GM18517 (cell line): ENCODE measurements at regions not wholly inside any gene's neighbourhood (a gene's known extent, or its start where the extent isn't known, plus 50 kb on each side); places are given as distances from the start of the nearest gene placed in this dataset.

Experiments
- ATAC-seq: cut with Tn5 transposase; IDR thresholded peaks from one replicate; pipeline ENCODE4 v1.9.1; 2021; ENCODE audit warnings: mild to moderate bottlenecking, moderate library complexity; ENCODE audit not compliant: unreplicated experiment

- no peak for ATAC-seq
Observed at GRCh38 chr16:17617021-17617552, 146.3 kb upstream of the XYLT1 start.

DNA sequence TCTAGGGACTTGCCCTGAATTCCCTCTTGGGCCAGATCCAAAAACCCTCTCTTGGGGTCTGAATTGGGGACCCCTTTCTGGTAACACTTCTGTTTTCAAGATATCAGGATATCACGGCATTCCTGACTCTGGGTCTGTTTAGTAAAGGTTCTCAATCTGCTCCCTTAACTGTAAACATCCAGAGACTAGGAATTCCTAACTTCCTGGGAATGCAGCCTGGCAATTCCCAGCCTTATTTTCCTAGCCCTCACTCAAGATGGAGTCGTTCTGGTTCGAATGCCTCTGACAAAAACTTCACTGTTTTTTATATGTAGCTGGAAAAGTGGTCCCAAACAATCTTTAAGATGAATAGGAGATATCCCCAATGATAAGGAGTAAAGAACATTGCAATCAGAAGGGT lies 141.6 kb upstream of the XYLT1 start:
- ATAC-seq, result no peak

GRCh38 chr16:17607609-17608008 lies 136.8 kb upstream of the XYLT1 start:
- ATAC-seq, result no peak

GRCh38 chr16:17607075-17607509 lies 136.3 kb upstream of the XYLT1 start:
- ATAC-seq, result no peak

DNA sequence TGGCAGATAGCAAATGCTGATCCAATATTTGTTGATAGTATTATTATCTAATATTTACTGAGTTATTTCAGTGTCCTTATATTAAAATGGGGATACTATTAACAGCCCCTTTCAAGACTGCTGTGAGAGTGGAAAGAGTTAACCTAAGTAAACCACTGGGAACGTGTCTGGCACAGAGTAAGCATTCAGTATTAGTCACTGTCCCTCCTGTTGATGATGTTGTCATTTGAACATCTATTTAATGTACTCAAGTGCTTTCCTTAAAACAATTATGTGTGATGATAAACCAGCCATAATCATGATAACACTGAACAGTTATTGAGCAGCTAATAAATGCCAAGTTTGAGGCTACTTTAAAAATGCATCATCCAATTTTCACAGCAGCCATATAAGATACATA lies 135.7 kb upstream of the XYLT1 start:
- ATAC-seq, result no peak

DNA sequence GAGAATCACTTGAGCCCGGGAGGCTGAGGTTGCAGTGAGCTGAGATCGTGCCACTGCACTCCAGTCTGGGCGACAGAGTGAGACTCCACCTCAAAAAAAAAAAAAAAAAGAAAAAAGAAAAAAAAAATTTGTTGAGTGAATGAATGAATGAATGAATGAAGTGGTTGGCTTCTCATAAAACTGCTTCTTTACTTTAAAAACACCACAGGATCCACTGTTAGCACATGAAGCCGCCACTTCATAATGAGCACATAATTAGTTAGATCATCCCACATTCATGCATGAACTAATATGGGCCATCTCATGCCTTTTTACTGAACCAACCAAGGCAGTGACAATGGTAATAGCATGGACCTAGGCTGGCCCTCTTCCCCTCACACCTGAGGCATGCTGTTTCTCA lies 135.0 kb upstream of the XYLT1 start:
- ATAC-seq, result no peak

- ATAC-seq, result no peak
Observed at GRCh38 chr16:17603626-17604025, 132.9 kb upstream of the XYLT1 start.

- ATAC-seq, result no peak
Observed at GRCh38 chr16:17602678-17603077, 131.9 kb upstream of the XYLT1 start.

- no peak for ATAC-seq
Observed at GRCh38 chr16:17598968-17599367, 128.2 kb upstream of the XYLT1 start.

- ATAC-seq, result no peak
Observed at GRCh38 chr16:17591655-17592405, 121.1 kb upstream of the XYLT1 start.

DNA sequence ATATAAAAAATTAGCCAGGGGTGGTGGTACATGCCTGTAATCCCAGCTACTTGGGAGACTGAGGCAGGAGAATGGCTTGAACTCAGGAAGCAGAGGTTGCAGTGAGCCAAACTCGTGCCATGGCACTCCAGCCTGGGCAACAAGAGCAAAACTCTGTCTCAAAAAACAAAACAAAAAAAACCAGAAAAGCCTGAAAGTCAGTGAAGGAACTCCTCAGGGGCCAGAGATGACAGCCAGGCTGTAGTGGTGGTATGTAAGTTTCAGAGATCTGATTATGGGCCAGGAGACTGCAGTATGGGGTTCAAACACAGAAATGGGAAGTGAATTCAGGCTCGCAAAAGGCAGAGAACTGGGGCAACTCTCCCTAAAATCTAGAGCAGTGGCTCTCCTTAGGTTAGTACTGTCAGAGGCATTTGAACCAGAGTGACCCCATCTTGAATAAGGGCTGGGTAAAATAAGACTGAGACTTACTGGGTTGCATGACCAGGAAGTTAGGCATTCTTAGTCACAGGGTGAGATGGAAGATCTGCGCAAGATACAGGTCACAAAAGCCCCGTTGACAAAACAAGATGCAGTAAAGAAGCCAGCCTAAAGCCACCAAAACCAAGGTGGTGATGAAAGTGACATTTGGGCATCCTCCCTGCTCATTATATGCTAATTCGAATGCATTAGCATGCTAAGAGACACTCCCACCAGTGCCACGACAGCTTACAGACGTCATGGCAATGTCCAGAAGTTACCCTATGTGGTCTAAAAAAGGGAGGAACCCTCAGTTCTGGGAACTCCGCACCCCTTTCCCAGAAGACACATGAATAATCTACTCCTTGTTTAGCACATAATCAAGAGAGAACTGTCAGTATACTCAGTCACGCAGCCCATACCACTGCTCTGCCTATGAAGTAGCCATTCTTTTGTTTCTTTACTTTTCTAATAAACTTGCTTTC lies 120.2 kb upstream of the XYLT1 start:
- no peak for ATAC-seq

DNA sequence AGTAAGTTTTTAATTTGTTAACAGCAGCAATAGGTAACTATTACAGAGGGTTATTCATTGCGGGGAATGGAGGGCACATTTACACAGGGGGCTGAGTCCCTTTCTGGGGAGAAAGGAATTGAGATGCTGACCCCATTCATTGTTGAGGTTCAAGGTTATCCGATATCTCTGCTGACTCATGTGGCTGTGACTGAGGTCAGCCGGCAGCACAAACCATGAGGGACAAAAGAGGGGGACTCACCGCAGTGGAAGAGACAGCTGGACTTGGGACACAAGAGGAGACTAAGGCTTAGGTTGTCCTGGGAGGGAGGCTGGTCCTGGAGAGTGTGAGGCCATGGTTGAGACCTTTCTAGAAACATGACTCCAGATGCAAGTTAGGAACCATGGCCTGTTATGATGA lies 119.1 kb upstream of the XYLT1 start:
- ATAC-seq, result no peak

GRCh38 chr16:17585449-17586074 lies 114.8 kb upstream of the XYLT1 start:
- ATAC-seq, result no peak

DNA sequence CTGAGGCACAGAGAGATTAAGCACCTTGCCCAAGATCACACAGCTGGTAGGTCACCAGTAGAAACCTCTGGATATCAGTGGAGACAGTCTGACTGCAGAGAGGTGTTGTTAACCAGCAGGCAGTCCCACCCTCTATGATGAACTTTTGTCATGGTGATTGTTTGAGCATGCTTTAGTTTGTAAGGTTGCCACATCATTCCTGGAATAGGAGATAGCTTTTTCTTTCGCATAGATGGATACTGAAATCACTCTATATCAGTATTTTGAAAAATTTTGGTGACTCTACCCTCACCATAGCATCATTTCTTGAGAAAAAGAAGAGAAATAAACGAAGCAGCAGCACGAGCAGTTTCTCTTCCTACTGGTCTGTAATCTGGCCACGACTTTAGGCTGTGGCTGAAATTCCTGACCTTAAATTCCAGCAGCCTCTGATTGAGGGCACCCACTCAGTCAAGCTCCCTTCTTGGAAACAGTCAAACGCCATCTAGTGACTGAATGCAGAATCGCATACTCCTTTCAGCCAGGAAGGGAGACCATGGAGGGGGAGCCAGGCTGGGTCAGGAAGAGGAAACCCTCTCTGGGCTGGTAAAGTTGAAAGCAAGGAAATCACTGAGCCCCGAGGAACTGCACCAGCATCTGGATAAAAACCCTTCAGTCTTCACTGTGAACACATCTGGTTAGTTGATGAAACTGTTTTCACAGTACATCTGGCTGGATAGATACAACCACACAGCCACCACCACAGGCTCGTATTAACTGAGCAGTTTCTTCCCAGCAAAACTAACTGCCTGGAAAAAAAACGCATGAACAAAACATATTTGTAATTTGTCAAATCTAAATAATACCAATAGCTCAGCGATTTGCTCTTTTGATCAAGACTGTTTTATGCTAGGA lies 108.5 kb upstream of the XYLT1 start:
- no peak for ATAC-seq

DNA sequence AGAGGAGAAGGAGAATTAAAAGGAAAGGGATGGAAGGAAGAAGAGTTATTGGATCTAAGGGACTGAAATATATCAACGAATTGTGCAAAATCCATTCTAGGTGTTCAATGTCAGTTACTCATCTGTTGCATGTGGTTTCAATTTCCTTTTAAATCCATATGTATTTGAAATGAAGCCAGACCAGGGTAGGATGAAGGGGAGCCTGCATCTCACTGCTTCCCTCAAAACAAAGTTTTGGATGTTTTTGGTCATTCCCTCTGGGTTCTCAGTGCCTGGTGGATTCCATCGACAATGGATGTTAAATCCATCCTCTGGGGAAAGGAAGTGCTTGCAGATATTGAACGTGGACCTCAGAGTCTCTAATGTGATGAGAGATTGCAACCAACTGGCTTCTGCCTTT lies 103.5 kb upstream of the XYLT1 start:
- ATAC-seq, result no peak

- ATAC-seq, result no peak
Observed at GRCh38 chr16:17572145-17572544, 101.4 kb upstream of the XYLT1 start.

DNA sequence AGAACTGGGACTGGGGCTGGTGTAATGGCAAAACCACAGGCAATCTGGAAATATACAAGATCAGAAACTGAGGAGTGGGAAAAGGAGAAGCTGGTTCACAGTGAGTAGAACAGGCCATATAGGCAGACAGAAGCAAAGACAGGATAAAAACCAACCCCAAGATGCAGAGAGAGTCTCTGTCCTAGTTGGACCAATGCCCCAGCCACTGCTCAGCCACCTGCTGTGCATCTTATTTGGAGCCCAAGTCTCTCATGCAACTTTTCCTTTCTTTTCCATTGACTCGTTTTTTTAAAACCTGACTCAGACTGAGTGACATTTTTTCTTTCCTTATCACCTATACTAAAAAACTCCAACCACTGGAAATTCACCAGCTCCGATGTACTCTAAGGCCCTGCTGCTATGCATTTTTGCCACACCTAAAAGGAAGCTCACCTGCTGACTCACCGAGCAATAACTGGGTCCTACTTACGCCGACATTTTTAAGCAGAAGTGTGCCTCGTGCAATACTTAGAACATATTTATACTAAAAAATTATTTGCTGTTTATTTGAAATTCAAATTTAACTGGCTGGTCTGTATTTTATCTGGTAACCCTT lies 100.8 kb upstream of the XYLT1 start:
- no peak for ATAC-seq

DNA sequence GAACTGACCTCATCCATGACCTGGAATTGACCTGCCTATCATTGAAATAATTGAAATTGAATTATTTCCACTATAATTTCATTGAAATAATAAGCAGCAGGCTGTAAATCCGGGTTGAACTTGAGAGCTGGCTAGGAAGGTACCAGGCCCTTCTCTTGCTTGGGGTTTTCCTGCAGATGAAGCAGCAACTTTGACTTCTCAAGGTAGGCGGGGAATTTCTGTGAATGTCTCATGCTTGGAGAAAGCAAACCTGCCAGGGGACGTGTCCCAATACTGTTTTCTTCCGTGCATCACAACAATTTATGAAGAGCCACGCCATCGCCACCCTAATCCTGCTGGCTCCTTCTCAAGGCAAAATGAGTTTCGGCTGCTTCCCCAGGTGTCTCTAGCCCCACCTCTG lies 97.5 kb upstream of the XYLT1 start:
- ATAC-seq, result no peak

DNA sequence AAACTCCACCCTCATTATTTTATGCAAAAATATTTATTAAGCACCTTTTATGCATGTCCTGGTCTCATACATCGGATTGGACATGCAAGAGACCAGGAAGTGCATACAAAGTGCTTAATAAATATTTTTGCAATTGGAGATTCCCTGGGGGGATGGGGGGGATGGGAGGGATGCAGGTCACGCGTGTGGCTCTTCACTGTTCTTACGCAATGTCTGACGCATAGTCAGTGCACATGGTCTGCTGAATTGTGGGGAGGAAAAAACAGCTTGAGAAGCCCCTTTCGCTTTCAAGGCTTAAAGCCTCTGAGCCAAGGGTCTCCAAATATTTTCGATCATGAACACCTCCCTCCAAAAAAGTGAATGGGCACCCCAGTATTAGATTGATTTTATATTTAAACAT lies 96.7 kb upstream of the XYLT1 start:
- no peak for ATAC-seq
